Stimulated activated CD8-positive, alpha-beta memory T cell treated with anti-CD3 and anti-CD28 coated beads, Interleukin-2, amount 100 ng/mL, for 48 hours (primary cell): ENCODE measurements at regions not wholly inside any gene's neighbourhood (a gene's known extent, or its start where the extent isn't known, plus 50 kb on each side); places are given as distances from the start of the nearest gene placed in this dataset.

ENCODE experiments used
- DNase-seq, 2 donors: peaks; one replicate each; pipeline ENCODE4 v3.0.0-alpha.2; 2020; ENCODE audit warnings: low read depth in 2 of 2

DNA sequence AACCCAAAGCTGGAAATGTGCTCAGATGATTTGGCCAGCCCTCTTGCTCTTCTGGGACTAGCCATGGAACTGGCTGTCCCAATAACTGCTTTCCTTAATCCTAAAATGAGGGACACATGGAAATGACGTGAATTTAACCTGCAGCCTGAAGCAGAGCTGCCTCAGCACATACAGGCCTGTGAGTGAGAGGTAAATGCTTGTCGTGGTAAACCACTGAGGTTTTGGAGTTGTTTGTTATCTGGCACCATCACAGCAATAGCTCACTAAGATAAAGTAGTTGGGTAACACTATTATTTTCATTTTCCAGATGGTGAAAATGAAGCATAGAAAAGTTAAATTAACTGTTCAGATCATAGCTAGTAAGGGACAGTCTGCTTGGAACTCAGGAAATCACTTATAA, 333.4 kb upstream of the CHD6 start:
- no peak for DNase-seq

DNA sequence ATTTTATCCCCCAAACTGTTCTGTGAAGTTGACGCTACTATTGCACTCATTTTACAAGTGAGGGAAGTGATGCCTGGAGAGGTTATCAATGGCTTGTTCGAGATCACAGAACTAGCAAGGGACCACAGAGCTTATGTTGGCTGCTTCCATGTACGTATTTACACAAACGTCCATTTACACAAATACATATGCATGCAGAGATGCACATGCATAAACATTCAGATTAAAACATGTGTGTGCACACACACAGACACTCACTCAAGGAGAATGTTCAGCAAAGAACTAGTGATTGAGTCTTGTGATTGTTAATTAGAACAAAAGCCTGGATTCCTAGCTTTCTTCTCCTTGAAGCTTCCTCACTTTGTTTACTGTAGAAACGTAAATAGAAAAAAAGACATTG, 321.5 kb upstream of the CHD6 start:
- no peak for DNase-seq

DNA sequence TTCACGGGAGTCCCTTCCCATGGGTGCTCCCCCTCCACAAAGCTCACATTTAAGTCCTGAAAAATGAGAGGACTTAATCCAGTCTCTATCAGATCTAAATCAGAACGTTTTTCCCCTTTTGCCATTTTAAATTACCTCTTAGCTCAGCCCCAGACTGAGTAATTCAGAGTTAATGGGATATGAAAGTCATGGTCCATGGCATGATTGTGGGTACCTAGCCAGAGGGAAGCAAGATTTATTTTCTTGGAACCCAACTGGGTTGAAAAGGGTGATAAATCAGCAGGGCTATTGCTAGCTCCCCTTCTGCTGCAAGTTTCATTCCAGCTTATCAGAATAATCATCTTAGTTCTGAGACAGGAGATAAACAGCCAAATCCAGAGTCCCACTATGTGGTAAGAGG, 320.2 kb upstream of the CHD6 start:
- DNase-seq, result no peak

DNA sequence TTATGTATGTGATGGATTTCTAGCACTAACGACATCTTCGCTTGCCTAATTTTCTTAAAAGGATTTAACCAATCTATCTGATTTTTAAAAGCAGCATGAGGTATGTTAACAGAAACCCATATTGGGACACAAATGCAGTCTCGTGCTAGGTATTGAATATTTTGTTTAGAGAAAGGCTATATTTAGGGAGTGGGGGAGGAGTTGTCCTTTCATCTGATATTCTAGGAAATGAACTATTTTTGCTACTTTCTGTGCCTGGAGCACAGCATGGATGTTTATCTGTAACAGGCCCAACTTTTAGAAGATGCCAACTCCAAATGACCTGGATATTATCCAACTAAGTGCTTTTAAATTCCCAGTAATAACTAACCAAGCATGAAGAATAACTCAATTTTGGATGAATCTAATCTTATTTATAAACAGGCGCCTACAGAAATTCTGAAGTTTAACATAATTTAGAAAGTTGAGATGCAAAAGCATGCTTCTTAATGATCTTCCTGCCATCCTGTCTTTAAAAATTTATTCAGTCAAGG, 317.1 kb upstream of the CHD6 start:
- DNase-seq, result no peak

DNA sequence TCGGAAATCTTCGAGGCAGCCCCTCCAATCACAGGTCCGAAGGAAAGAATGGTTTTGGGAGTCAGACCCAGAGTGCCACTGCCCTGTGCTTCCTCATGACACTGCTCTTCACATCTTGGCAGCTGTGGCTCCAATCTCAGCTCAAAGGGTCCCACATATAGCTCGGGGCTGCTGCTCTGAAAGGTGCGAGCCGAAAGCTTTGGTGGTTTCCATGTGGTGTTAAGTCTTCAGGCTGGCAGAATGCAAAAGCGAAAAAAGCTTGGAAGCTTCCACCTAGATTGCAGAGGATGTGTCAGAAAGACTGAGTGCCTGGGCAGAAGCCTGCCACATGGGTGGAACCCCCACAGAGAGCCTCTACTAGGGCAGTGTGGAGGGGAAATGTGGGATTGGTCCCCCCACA, 314.3 kb upstream of the CHD6 start:
- DNase-seq, result no peak

DNA sequence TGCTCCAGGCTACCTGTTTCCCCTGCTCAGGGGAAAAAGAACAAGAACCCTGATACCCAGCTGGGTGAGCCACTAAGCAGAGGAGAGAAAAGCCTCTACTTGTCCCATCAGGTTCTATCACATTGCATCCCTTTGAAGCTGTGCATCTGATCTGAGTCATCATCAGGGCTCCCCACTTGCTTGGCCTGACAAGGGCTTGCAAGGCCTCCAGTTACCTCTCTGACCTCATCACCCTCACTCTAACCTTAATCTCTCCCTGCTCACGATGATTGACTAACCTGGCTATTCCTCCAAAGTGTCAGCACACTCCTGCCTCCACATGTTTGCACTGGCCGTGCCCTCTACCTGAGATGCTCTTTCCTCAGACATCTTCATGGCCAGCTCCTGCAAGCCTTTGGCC, 309.5 kb upstream of the CHD6 start:
- no peak for DNase-seq

DNA sequence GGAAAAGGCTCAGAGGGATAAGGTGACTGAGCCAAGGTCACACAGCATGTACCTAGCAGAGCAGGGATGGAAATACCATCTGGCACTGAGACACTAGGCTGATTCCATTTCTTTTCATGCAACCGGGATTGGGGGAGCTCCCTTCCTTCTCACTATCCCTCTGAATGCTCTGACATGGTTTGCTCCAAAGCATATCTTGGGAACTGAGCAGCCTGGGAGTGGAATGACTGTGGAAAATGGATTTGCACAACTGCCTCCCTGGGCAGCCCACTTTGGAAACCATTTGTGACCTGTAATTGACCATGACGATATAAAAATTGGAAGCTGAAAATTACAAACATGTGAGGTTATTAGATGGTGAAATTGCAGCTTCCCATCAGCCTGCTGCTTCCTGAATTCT, 309.0 kb upstream of the CHD6 start:
- no peak for DNase-seq

DNA sequence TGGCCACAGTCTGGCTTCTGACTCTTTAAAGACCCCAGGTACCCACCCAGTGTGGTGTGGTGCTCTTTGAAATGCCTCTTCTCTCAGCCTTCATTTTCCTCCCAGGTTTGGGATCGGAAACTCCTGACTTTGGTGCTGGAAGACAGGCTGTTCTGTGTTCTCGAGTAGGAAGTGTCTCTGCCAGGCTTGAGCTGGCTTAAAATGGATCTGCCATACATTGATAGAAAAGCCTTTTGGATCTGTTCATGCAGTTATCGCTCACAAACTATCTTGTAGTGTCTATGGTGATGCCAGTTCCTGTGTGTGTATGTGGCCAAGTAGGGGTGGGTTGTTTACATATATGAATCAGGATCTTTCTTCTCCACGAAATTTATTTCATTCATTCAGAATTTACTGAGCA, 307.3 kb upstream of the CHD6 start:
- no peak for DNase-seq

DNA sequence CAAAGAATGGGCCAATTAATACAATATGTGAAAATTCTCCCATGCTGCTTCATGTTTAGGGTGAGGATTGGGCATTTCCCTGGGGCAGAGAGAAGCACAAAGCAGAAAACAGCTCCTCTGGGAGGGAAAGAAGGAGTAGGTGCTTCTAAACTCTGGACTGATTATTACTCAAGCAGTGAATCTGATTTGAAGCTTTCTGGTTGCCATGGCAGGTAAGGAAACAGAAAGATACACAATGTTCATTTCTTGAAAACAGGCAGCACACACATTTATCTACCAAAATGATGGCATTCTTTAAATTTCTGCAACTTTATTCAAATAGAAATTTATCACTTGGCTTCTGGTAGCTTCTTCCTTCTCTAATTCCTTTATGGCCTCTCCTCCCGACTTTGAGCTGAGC, 305.4 kb upstream of the CHD6 start:
- DNase-seq, result no peak

DNA sequence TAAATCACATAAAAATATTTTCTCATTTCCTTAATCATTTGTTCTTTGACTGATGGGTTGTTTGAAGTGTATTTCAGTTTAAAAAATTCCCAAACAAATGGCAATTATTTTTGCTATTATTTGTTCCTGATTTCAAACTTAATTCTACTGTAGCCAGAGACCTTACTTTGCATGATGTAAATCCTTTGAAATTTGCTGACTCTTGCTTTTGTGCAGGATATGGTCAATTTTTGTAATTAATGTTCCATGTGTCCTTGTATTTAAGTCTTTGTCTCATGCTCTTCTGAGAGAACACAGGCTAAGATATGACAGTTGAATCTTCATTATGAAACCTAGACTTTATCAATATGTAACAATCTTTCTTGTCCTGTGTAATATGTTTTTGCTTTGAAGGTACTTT, 295.0 kb upstream of the CHD6 start:
- DNase-seq, result no peak

DNA sequence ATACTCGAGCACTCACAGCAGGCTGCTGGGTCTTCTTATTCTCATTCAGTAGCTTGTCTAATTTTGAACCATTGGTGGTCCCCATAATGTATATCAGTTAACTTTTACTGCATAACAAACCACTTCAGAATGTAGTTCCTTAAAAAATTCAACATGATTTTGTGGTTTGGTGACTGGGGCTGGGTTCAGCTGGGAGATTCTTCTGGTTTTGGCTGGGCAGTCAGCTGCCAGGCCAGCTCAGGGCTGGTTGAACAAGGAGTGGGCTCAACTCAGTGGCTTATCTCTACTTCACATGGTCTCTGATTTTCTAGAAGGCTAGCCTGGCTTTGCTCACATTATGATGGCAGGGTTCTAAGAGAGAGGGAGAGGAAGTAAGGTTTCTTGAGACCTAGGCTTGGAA, 292.4 kb upstream of the CHD6 start:
- no peak for DNase-seq

DNA sequence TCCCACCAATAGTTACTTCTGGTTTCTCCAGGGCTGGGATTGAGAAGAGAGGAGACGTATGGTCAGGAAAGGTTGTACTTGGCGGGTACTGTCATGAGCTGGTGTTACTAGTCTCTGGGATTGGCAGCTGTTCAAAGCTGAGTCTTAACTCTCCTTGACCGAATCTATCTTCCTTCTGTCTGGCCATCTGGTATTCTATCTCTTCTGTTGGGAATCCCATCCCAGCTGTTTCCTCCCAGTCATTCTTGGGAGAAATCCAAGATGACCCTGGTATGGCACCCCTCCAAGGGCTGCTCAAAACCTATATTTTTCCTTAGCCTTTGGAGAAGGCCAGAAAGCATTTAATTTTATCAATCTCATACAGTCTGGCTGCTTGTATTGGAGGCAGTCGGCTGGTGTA, 287.0 kb upstream of the CHD6 start:
- DNase-seq, result no peak

DNA sequence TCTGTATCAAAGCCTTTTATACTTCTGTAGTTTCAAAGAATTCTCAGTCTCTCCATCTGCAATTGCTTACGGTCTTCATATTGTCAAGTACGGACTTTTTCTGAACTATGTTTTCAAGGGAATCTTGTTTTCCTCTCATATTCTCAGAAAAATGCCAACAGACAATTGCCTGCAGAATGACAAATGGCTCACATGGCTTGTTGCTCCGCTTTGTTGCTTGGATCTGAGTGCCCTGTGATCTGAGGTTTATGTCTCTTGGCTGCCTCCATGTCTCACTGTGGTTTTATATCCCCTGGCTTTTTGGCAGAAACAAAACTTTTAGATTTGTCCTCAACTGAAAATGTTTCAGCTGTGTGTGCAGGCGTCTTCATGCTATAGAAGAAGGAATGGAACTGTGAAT, 285.4 kb upstream of the CHD6 start:
- DNase-seq, result no peak

DNA sequence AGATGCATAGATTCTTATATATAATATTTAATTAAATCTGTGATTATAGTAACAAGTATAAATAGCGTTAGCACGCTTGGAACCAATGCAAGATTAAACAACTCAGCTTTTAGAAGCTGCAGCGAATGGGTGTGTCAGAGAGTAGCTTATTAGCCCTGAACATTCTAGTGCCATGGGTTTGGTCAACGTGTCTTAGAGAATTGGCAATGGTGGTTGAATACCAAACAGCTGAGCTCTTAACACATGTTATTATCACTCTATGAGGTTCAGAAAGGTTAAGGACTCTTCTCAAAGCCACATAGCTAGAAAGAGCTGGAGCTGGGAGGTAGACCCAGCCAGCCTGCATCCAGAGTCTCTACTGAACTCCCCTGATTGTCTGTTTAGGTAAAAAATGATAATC, 284.2 kb upstream of the CHD6 start:
- no peak for DNase-seq

DNA sequence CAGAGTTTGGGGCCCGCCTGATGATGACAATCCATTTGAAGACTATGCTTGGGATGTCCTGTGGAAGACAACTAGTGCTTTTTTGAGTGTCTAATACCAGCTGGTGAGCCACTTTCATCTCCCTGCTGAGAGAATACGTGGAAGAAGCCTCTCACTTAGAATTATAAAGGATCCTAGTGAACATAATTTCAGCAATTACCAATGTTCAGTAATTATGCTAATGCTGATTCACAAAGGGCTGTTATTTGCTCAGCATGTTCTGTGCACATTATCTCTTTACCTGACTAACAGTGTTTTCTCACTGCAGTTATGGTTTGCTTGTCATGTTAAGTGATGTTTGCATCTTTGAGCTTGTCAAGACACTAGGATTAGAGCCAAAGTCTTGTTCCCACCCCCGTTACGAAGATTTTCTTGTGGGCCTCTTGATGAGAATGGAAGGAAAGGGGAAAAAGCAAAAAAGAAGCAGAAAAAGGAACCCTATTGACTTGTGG, 282.1 kb upstream of the CHD6 start:
- DNase-seq, result no peak

DNA sequence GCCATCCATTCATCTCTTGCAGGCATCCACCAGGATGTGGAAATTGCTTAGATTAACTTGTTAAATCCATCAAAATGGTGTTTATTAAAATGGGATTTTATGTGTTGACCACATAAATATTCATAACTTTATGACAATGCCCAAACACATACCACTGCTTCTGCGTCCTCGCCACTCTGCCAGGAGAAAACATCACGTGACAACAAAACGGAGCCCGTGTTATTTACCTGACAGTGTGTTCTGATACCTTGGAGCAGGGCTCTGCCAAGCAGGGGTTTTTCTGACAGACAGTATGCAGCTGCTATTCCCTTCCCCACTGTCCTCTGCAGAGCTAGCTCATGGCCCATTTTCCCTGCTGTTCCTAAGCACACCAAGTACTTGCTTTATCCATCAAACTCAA, 279.5 kb upstream of the CHD6 start:
- no peak for DNase-seq

DNA sequence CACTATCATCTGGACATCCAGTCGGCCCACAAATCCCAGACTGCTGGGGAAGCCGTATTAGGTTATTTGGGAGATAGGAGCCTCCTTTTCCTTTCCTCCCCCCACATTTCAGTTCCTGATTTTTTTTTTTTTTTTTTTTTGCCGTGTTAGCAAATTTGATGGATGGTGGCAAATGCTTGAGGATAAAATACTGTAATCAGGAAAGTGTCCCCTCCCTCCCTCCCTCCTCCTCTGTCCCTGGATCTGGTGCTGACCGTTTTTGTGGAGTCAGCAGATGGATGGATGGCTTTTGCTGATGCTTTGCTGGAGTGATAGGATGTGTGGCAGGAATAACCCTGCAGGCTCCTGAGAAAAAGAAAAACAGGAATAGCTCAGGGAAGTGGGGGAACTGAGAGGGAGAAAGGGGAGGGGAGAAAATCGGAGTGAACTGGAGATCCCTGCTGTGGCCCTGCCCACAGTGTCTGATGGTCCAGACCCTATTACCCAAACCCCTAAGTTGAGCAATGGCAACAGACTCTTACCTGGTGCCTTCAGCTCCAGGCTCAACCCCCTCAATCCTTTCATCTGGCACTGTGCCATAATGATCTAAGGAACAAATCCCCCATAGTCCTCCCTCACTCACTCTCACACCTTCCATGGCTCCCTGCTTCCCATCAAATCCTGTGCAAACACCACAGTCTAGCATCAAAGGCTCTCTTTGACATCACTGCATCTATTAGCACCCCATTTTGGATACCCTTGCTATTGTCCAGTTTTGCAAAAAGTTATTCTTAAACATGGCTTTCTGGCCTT, 277.3 kb upstream of the CHD6 start:
- DNase-seq, result no peak

DNA sequence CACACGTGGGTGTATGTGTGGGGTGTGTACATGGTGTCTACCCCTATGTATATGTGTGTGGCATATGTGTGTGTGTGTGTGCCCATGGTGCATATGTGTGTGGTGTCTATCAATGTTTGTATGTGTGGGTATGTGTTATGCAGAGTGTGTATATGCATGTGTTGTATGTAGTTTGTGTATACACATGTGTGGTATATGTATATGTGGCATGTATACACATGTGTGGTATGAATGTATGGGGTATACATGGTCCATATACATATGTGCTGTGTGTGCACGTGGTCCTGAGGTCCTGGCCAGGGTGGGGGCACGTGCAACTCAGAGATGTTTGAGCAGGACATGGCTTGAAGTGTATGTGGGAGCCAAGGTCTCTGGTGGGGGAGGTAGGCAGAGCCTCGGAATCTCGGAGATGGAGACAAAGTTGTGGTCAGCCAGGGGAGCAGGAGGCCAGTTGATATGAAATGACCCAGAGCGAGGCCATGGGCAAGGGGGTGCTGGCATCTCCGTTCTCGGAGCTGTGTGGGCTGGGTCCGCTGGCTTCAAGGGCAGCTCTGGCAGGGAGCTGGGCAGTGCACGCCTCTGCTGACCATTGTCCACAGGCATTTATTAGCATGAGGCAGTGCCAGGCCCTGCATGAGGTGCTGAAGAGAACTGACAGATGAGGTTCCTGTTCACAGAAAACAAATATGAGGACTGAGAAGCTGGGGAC, 276.2 kb upstream of the CHD6 start:
- DNase-seq, result no peak

DNA sequence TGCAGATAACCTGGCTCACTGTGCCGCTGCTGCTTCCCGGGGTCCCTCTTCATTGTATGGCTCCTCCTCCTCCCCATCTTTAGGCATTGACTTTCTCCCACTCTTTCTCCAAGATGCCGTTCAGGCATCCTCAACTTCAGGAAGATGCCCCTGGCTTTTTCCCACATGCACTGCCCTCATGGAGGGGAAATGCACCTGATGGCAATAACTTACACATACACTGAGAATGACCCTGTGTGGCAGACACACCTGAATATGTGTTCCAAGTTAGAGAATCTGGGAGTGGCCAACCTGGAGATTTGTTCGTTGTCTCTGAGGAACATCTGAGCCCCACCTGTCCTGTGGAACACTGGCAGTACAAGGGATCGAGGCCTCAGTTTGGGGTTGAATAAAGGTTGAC, 273.9 kb upstream of the CHD6 start:
- DNase-seq, result no peak

DNA sequence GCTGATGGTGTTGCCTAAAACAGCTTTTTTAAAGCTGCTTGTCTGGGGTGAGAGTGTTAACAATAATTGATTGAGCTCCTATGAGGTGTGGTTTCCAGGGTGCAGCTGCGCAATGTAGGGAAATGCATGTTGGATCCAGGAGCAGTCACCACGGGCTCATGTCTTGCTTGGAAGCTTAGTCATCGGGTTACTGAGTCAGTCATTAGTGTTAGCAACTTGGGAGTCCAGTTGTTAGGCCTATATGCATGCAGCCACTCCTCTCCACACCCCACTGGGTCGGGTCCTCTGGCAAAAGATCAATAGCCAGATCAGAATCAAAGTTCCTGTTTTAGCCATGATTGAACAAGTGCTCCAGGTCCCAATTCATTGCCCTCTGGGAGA, 271.7 kb upstream of the CHD6 start:
- DNase-seq, result no peak

DNA sequence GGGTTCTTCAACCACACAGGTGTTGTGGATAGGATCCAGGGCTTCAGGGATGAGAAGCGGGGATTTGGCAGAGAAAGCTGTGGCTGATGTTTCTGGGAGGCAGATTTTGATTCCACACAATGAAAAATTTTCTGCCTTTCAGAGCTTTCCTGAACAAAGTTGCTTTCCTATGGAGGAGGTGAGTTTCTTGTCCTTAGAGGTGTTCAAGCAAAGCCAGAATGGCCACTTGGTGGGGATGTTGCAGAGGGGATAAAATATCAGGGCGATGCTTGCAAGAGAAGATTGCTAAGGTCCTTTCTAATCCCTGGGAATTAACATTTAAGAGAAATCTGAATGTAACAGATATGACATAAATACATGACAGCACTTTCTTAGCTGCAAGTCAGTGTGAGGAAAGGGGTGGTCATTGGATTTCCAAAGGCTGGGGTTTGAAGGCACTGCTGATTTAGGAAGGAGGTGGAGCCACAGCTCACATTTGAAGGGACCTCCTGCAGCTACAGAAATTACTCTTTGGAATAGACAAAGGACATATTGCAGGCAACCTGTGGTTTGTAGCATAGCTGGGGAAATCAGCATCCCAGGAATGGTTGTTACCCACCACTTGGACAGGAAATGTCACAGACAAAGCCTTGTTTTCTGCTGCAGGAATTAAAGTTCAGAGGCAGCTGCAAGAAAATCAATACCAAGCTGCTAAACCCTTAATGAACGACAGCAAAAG, 271.1 kb upstream of the CHD6 start:
- no peak for DNase-seq

DNA sequence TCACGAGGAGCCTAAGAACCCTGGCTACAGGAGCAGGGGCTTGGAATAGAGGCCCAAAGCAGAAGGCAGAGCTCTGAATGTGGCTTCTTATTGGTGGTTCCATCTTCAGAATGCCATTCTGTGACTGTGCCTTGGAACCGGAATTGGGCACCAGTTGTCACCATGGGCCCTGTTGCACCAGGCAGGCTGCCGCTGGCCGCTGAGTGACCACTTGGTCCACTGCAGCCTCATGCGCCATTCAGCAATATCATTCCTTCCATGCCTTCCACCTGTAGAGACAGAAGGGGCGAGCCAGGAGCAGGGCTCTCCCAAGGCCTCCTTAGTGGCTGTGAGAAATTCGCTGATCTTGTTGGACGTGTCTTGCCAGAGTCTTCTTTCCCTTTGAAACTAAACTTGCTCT, 270.3 kb upstream of the CHD6 start:
- no peak for DNase-seq

DNA sequence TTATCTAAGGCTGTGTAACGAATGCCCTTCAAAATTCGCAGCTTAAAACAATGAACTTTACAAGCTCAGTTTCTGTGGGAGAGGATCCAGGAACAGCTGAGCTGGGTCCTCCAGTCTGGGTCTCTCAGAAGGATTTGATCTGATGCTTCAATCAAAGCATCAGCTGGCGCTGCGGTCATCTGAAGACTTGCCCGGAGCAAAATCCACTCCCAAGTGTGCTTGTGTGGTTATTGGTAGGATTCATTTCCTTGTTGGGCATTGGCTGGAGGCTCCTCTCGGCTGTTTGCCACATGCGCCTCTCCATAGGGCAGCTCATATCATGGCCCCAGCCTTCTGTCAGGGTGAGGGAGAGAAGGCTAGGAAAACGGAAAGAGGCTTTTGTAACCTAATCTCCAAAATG, 269.3 kb upstream of the CHD6 start:
- no peak for DNase-seq
